Psoas muscle (tissue), 7 donors: ENCODE measurements at regions not wholly inside any gene's neighbourhood (a gene's known extent, or its start where the extent isn't known, plus 50 kb on each side); places are given as distances from the start of the nearest gene placed in this dataset.

Source experiments
- ATAC-seq, 4 donors: fragments of 200-7000 bp; cut with Tn5 transposase; one replicate each; pipeline ENCODE4 v1.9.1; 2020; ENCODE audit warnings: moderate library complexity in 3 of 4, mild to moderate bottlenecking in 2 of 4
- DNase-seq, 2 donors: peaks; one replicate each; pipeline ENCODE4 v3.0.0-alpha.2; 2020
- H3K27ac ChIP-seq: fragments of 200-600 bp; one replicate; pipeline ENCODE4 v1.8.0; 2022
- H3K27me3 ChIP-seq, 3 donors: fragments of 200-600 bp in 1 of 3; one replicate each; pipeline versions ENCODE4 v1.6.1 to v1.8.0; 2013 to 2022; ENCODE audit warnings: low read length in 2 of 3, mild to moderate bottlenecking in 2 of 3, moderate library complexity in 1 of 3; ENCODE audit not compliant: insufficient read depth in 3 of 3
- H3K36me3 ChIP-seq, 2 donors: fragments of 200-600 bp in 1 of 2; one replicate each; pipeline versions ENCODE4 v1.6.1 to v1.8.0; 2013 to 2022; ENCODE audit warnings: low read depth in 1 of 2, mild to moderate bottlenecking in 1 of 2, moderate library complexity in 1 of 2; ENCODE audit not compliant: insufficient read depth in 1 of 2
- H3K4me1 ChIP-seq: fragments of 200-600 bp; one replicate; pipeline ENCODE4 v1.8.0; 2022
- H3K4me3 ChIP-seq: fragments of 200-600 bp; one replicate; pipeline ENCODE4 v1.8.0; 2022; ENCODE audit warnings: mild to moderate bottlenecking
- H3K9me3 ChIP-seq: fragments of 200-600 bp; one replicate; pipeline ENCODE4 v1.8.0; 2022
- WGBS, 3 donors: extraction: QIAGEN DNeasy Blood & Tissue Kit; methylation state at CpG; one replicate each; pipeline versions ENCODE4 v1.1.6 to v1.1.7; 2013; 5-methylcytosine and 5-hydroxymethylcytosine counted together
- intact Hi-C, 2 donors: fragments of 100-400 bp; cut with DNase I; formaldehyde crosslinking; loops; one replicate each; pipeline versions ENCODE4 v1.11.0 to v1.14.2; 2022
- TF ChIP-seq, protein P1 (sequence below): fragments of 200-600 bp; IDR thresholded peaks from one replicate; pipeline ENCODE4 v1.8.0; 2022; ENCODE audit warnings: antibody characterized with exemption
- donor health status: healthy with polysubstance abuse.
- donor health status: DM: no; HTN: no; CAD: no; lungs with moderate emphysema.
- donor health status: Bipolar disorder and iron deficiency.
- donor health status: healthy.
- donor health status: DM: yes; HTN: yes; CAD: no.
- donor health status: DM: no; HTN: no; CAD: no.
- donor health status: DM: yes; HTN: yes; CAD: no.

DNA sequence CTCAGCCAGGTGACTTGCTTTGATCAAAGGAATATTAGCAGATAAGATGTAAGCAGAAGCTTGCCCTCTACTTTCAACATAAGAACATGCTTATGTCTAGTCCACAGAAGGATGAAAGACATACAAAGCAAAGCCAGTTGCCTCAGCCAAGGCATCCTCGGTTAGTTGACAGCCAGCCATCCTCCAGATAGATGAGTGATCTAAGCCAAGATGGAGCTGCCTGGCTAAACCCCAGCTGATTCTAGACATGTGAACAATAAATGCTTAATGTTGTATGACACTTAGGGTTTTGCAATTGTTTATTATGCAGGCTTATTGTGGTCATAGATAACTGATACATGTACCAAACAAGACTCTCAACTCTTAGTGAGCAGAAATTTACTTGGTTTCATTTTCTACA, 157.6 kb upstream of the TMTC2 start:
- Histone ChIP-seq H3K4me3 (no peak overlapping the region), H3K27me3 (no peaks in the 10 kb centered on the region), H3K27ac (no peak overlapping the region), H3K9me3 (no peaks in the 10 kb centered on the region), H3K36me3 (no peaks in the 10 kb centered on the region), H3K4me1 (no peaks in the 10 kb centered on the region)
- 6 to 14% (median 7%) methylated on average over 1 of the region's 1 CpG for WGBS, 3 donors
- intact Hi-C loops: no loop called here
- TF ChIP-seq, protein P1, sequence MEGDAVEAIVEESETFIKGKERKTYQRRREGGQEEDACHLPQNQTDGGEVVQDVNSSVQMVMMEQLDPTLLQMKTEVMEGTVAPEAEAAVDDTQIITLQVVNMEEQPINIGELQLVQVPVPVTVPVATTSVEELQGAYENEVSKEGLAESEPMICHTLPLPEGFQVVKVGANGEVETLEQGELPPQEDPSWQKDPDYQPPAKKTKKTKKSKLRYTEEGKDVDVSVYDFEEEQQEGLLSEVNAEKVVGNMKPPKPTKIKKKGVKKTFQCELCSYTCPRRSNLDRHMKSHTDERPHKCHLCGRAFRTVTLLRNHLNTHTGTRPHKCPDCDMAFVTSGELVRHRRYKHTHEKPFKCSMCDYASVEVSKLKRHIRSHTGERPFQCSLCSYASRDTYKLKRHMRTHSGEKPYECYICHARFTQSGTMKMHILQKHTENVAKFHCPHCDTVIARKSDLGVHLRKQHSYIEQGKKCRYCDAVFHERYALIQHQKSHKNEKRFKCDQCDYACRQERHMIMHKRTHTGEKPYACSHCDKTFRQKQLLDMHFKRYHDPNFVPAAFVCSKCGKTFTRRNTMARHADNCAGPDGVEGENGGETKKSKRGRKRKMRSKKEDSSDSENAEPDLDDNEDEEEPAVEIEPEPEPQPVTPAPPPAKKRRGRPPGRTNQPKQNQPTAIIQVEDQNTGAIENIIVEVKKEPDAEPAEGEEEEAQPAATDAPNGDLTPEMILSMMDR: no peak
- ATAC-seq: no peak
- no peak for DNase-seq

DNA sequence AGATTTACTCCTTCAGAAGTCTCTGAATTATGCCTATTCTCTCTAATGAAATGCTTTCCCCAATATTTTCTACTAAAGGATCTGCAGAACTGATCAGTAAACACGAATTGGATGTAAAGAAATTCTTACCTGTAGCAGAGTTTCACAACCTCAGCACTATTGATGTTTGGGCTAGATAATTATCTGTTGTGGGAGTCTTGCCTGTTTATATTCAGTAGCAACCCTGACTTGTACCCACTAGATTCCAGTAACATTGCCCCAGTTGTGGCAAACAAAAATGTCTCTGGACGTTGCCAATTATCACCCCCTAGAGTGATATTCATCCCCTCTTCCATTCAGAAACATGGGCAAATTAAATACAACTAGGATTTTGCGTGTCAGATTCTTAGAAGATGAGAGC, 156.8 kb upstream of the TMTC2 start:
- intact Hi-C loops: no loop called here
- H3K9me3 ChIP-seq: no peaks in the 10 kb centered on the region
- no peaks in the 10 kb centered on the region for H3K4me1 ChIP-seq
- H3K36me3 ChIP-seq: no peaks in the 10 kb centered on the region
- H3K4me3 ChIP-seq: no peak overlapping the region
- DNase-seq (no peak), ATAC-seq (no peak)
- H3K27me3 ChIP-seq: no peaks in the 10 kb centered on the region
- H3K27ac ChIP-seq: no peak overlapping the region
- WGBS, 3 donors: 79 to 86% (median 84%) methylated on average over 3 of the region's 3 CpGs
- TF ChIP-seq, protein P1: no peak

DNA sequence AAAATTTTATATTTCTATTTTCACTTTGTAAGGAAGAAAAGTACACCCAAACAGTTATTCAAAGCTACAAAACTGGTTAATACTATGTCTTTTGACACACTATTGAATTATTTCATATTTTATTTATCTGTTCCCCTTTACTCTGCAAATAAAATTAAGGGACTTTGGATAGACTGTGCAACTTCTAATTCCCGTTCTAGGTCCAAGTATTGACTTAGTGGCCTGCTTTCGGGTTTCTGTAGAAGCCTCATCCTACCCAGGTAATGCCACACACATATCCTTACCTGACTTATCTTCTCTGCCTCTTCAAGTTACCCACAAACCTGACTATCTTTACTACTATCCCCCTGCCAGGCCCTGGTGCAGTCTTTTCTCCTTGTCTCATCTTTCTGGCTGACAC, 156.3 kb upstream of the TMTC2 start:
- Histone ChIP-seq H3K4me1 (no peaks in the 10 kb centered on the region), H3K27ac (no peak overlapping the region), H3K9me3 (no peaks in the 10 kb centered on the region), H3K4me3 (no peak overlapping the region), H3K36me3 (no peaks in the 10 kb centered on the region), H3K27me3 (no peaks in the 10 kb centered on the region)
- TF ChIP-seq, protein P1: no peak
- DNase-seq (no peak), ATAC-seq (no peak)
- intact Hi-C loops: no loop called here
- 64 to 70% (median 64%) methylated on average over 2 of the region's 2 CpGs for WGBS, 3 donors

DNA sequence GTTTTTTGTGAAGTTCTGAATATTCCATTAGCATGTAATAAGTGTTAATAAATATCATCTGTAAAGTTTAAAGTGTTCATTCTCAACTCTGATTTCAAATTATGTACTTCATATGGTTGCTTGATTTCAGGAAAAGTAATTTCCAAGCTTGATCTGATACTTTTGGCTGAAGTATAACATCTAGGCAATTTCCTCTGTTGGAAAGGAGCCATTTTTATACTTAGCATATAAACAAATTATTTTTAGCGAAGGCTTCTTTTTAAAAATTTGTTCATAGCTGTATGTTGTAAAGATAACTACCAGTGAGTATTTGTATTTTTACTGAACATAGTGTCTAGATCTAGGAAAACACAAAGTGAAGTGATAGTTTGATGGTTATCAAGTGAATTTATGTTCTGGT, 153.4 kb upstream of the TMTC2 start:
- ATAC-seq (no peak), DNase-seq (no peak)
- no peaks in the 10 kb centered on the region for H3K9me3 ChIP-seq
- 63 to 74% (median 69%) methylated on average over 1 of the region's 1 CpG for WGBS, 3 donors
- TF ChIP-seq, protein P1: no peak
- no peaks in the 10 kb centered on the region for H3K36me3 ChIP-seq
- intact Hi-C loops: no loop called here
- H3K4me1 ChIP-seq: no peaks in the 10 kb centered on the region
- no peaks in the 10 kb centered on the region for H3K27me3 ChIP-seq
- H3K4me3 ChIP-seq: no peak overlapping the region
- no peak overlapping the region for H3K27ac ChIP-seq

DNA sequence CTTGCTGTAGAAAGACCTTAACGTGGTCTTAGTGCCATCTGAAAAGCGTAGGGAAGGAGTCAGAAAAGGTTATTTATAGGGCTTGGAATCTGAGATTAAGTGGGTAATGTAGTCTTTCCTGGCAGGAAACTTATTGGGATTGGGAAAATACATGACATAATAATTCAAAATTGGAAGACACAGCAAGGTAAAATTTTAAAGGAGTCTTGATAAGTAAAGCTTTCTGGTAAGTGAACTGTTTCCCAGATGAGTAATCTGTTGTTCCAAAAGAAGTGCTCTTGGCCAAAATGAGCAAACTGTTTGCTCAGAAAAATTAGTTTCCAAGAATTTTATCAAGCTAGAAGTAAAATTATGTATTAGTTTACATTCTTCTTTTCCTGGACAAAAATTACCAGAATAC, 149.3 kb upstream of the TMTC2 start:
- Histone ChIP-seq H3K27me3 (no peaks in the 10 kb centered on the region), H3K9me3 (peaks cover 15% of the 10 kb centered on the region), H3K4me3 (no peak overlapping the region), H3K36me3 (no peaks in the 10 kb centered on the region), H3K27ac (no peak overlapping the region), H3K4me1 (no peaks in the 10 kb centered on the region)
- no peak for DNase-seq
- 47 to 59% (median 54%) methylated on average over 2 of the region's 2 CpGs for WGBS, 3 donors
- ATAC-seq: no peak
- intact Hi-C loops: no loop called here
- TF ChIP-seq, protein P1: no peak
